GM12891 (cell line): ENCODE measurements at regions not wholly inside any gene's neighbourhood (a gene's known extent, or its start where the extent isn't known, plus 50 kb on each side); places are given as distances from the start of the nearest gene placed in this dataset.

Experiments
- PAX5 ChIP-seq: IDR thresholded peaks from 2 replicates; pipeline ENCODE4 v1.6.1; 2011; ENCODE audit warnings: low read length, moderate library complexity, mild to moderate bottlenecking; ENCODE audit not compliant: insufficient read depth, severe bottlenecking
- POLR2A ChIP-seq: IDR thresholded peaks from 2 replicates; pipeline ENCODE4 v1.6.1; 2011; ENCODE audit warnings: low read depth, low read length, control low read depth
- POLR2AphosphoS5 ChIP-seq: IDR thresholded peaks from 2 replicates; pipeline ENCODE4 v1.6.1; 2011; ENCODE audit warnings: low read depth, low read length, control low read depth

GRCh38 chr18:61136711-61137251 is 196.4 kb upstream of the CDH20 start:
- TF ChIP-seq POLR2AphosphoS5 (no peak), POLR2A (no peak), PAX5 (no peak)
